GM19463 (cell line): ENCODE measurements at regions not wholly inside any gene's neighbourhood (a gene's known extent, or its start where the extent isn't known, plus 50 kb on each side); places are given as distances from the start of the nearest gene placed in this dataset.

ENCODE experiments used
- ATAC-seq: cut with Tn5 transposase; IDR thresholded peaks from one replicate; pipeline ENCODE4 v1.9.1; 2021; ENCODE audit warnings: mild to moderate bottlenecking, moderate library complexity; ENCODE audit not compliant: unreplicated experiment

GRCh38 chr15:62988701-62989100 lies 53.8 kb upstream of the TPM1 start:
- no peak for ATAC-seq

- no peak for ATAC-seq
These were observed 53.0 kb upstream of the TPM1 start for GRCh38 chr15:62989366-62990055.

- no peak for ATAC-seq
These were observed 50.8 kb upstream of the TPM1 start for GRCh38 chr15:62991698-62992097.

GRCh38 chr15:62992302-62992701 lies 50.2 kb upstream of the TPM1 start:
- no peak for ATAC-seq
